H1 (cell line): ENCODE measurements at regions not wholly inside any gene's neighbourhood (a gene's known extent, or its start where the extent isn't known, plus 50 kb on each side); places are given as distances from the start of the nearest gene placed in this dataset.

ENCODE experiments used
- CTCF ChIA-PET: fragments of 300-600 bp; sonication (Branson Sonifier 250); formaldehyde crosslinking; loops from one replicate; lab custom pipeline; 2021; ENCODE audit not compliant: partially characterized antibody; lab: Charles Lee
- POLR2A ChIA-PET: fragments of 300-600 bp; sonication (Branson Sonifier 250); formaldehyde crosslinking; loops from one replicate; lab custom pipeline; 2021; ENCODE audit warnings: inconsistent platforms; ENCODE audit not compliant: partially characterized antibody; lab: Charles Lee
- DNase-seq, 2 experiments: peaks; one replicate each; pipeline versions ENCODE4 v3.0.0 to v3.0.0-alpha.2; 2010 to 2022; ENCODE audit warnings: low spot score in 2 of 2, low read depth in 1 of 2, mixed read lengths in 1 of 2
- FAIRE-seq: peaks from 2 replicates; lab custom pipeline; 2011; peaks lifted over from hg19 to GRCh38; lab: Jason Lieb, UNC
- H2AFZ ChIP-seq: 2 replicates; pipeline ENCODE4 v1.8.1; 2012; ENCODE audit warnings: low read length, inconsistent platforms
- H2AK5ac ChIP-seq: 2 replicates; pipeline ENCODE4 v1.6.1; 2013; ENCODE audit warnings: low read depth, low read length
- H2BK120ac ChIP-seq: replicated peaks from 2 replicates; pipeline ENCODE3; 2013; ENCODE audit warnings: low read depth, low read length, inconsistent platforms
- H2BK12ac ChIP-seq: 2 replicates; pipeline ENCODE4 v1.6.1; 2013; ENCODE audit warnings: low read depth, low read length
- H2BK15ac ChIP-seq: 2 replicates; pipeline ENCODE4 v1.6.1; 2013; ENCODE audit warnings: low read length
- H2BK20ac ChIP-seq: 2 replicates; pipeline ENCODE4 v1.6.1; 2013; ENCODE audit warnings: low read length
- H2BK5ac ChIP-seq: 2 replicates; pipeline ENCODE4 v1.6.1; 2013; ENCODE audit warnings: low read depth, low read length
- H3K14ac ChIP-seq: 2 replicates; pipeline ENCODE4 v1.6.1; 2013; ENCODE audit warnings: inconsistent platforms; ENCODE audit not compliant: insufficient read length
- H3K18ac ChIP-seq: 2 replicates; pipeline ENCODE4 v1.6.1; 2013; ENCODE audit warnings: low read length; ENCODE audit errors: extremely low read depth
- H3K23ac ChIP-seq: 2 replicates; pipeline ENCODE4 v1.6.1; 2013; ENCODE audit warnings: inconsistent platforms; ENCODE audit not compliant: insufficient read length
- H3K23me2 ChIP-seq: 2 replicates; pipeline ENCODE4 v1.6.1; 2013; ENCODE audit warnings: low read depth, low read length
- H3K27ac ChIP-seq: 2 replicates; pipeline ENCODE4 v1.6.1; 2011; ENCODE audit warnings: low read depth, low read length, inconsistent platforms
- H3K27me3 ChIP-seq, 4 experiments: replicated peaks in 1 of 4; 1 replicate in 1 of 4; 2 replicates in 3 of 4; pipeline versions ENCODE4 v1.6.1 to v1.8.1; 2011 to 2013; ENCODE audit warnings: low read length in 3 of 4, mild to moderate bottlenecking in 3 of 4, inconsistent platforms in 2 of 4, mixed read lengths in 2 of 4, moderate library complexity in 1 of 4; ENCODE audit not compliant: control insufficient read depth in 3 of 4, insufficient read depth in 3 of 4; ENCODE audit errors: extremely low read depth in 1 of 4
- H3K36me3 ChIP-seq, 4 experiments: 2 replicates each; pipeline versions ENCODE4 v1.6.1 to v1.8.1; 2011 to 2013; ENCODE audit warnings: mild to moderate bottlenecking in 4 of 4, low read length in 3 of 4, moderate library complexity in 2 of 4, control low read depth in 1 of 4, inconsistent platforms in 1 of 4; ENCODE audit not compliant: insufficient read depth in 4 of 4, control insufficient read depth in 2 of 4
- H3K4ac ChIP-seq: replicated peaks from 2 replicates; pipeline ENCODE3; 2013; ENCODE audit warnings: low read length, low read depth, mixed read lengths, inconsistent platforms; ENCODE audit not compliant: insufficient read length
- H3K4me1 ChIP-seq, 4 experiments: replicated peaks in 1 of 4; 1 replicate in 1 of 4; 2 replicates in 3 of 4; pipeline versions ENCODE4 v1.6.1 to v1.8.1; 2011 to 2013; ENCODE audit warnings: low read length in 3 of 4, inconsistent platforms in 2 of 4, mixed read lengths in 1 of 4; ENCODE audit not compliant: insufficient read depth in 4 of 4, control insufficient read depth in 3 of 4
- H3K4me2 ChIP-seq, 2 experiments: 2 replicates each; pipeline versions ENCODE4 v1.6.1 to v1.8.1; 2011 to 2013; ENCODE audit warnings: low read depth in 2 of 2, low read length in 2 of 2, control low read depth in 1 of 2, inconsistent platforms in 1 of 2, mild to moderate bottlenecking in 1 of 2; ENCODE audit not compliant: insufficient read depth in 1 of 2
- H3K4me3 ChIP-seq, 4 experiments: fragments of 200-600, 300-600 bp in 1 of 4; sonication (generic), shearing (Covaris generic), sonication (Bioruptor Twin) in 1 of 4; 2 replicates each; pipeline versions ENCODE4 v1.5.1 to v1.8.1; 2011 to 2016; ENCODE audit warnings: low read length in 4 of 4, low read depth in 3 of 4, control low read depth in 2 of 4, inconsistent platforms in 2 of 4, mild to moderate bottlenecking in 2 of 4, mixed read lengths in 1 of 4, moderate library complexity in 1 of 4; ENCODE audit not compliant: insufficient read depth in 2 of 4; ENCODE audit errors: extremely low read depth in 1 of 4
- H3K56ac ChIP-seq: replicated peaks from 2 replicates; pipeline ENCODE3; 2013; ENCODE audit warnings: low read depth, mild to moderate bottlenecking, mixed read lengths, low read length, inconsistent platforms; ENCODE audit not compliant: insufficient read length
- H3K79me1 ChIP-seq: 2 replicates; pipeline ENCODE4 v1.6.1; 2013; ENCODE audit warnings: low read depth, low read length, control low read depth
- H3K79me2 ChIP-seq, 2 experiments: 2 replicates each; pipeline versions ENCODE4 v1.6.1 to v1.8.1; 2012 to 2013; ENCODE audit warnings: low read length in 2 of 2, mild to moderate bottlenecking in 2 of 2, inconsistent platforms in 1 of 2; ENCODE audit not compliant: insufficient read depth in 2 of 2, control insufficient read depth in 1 of 2
- H3K9ac ChIP-seq, 4 experiments: replicated peaks in 1 of 4; 1 replicate in 1 of 4; 2 replicates in 3 of 4; pipeline versions ENCODE4 v1.6.1 to v1.8.1; 2011 to 2013; ENCODE audit warnings: low read depth in 3 of 4, low read length in 3 of 4, control low read depth in 2 of 4, mild to moderate bottlenecking in 2 of 4, moderate library complexity in 2 of 4, inconsistent platforms in 1 of 4; ENCODE audit errors: extremely low read depth in 1 of 4
- H3K9me3 ChIP-seq, 2 experiments: 2 replicates each; pipeline versions ENCODE4 v1.6.1 to v1.8.1; 2012 to 2013; ENCODE audit warnings: mild to moderate bottlenecking in 2 of 2, moderate library complexity in 2 of 2, control low read depth in 1 of 2, inconsistent platforms in 1 of 2, low read depth in 1 of 2, low read length in 1 of 2, mixed read lengths in 1 of 2; ENCODE audit not compliant: insufficient read depth in 2 of 2
- H4K20me1 ChIP-seq, 2 experiments: replicated peaks in 1 of 2; 2 replicates each; pipeline versions ENCODE3 to v1.8.1; 2011 to 2013; ENCODE audit warnings: inconsistent platforms in 2 of 2, low read length in 2 of 2, mild to moderate bottlenecking in 1 of 2; ENCODE audit not compliant: insufficient read depth in 2 of 2, control insufficient read depth in 1 of 2
- H4K5ac ChIP-seq: 2 replicates; pipeline ENCODE4 v1.6.1; 2013; ENCODE audit warnings: low read length, low read depth, mixed read lengths, inconsistent platforms; ENCODE audit not compliant: insufficient read length
- H4K8ac ChIP-seq: 2 replicates; pipeline ENCODE4 v1.8.0; 2013; ENCODE audit warnings: mild to moderate bottlenecking, moderate library complexity, low read length, inconsistent platforms; ENCODE audit not compliant: insufficient read depth; ENCODE audit errors: extremely low read depth
- H4K91ac ChIP-seq: replicated peaks from 2 replicates; pipeline ENCODE3; 2013; ENCODE audit warnings: low read length, mixed read lengths, inconsistent platforms; ENCODE audit not compliant: insufficient read length
- KDM4A ChIP-seq: IDR thresholded peaks from one replicate; pipeline ENCODE4 v1.7.1; 2012; ENCODE audit warnings: low read depth, mild to moderate bottlenecking, moderate library complexity, low read length, inconsistent platforms; ENCODE audit not compliant: severe bottlenecking
- SRF ChIP-seq: IDR thresholded peaks from 2 replicates; pipeline ENCODE4 v1.6.1; 2011; ENCODE audit warnings: mild to moderate bottlenecking, low read depth, low read length, moderate library complexity
- TCF12 ChIP-seq: IDR thresholded peaks from 2 replicates; pipeline ENCODE4 v1.6.1; 2011; ENCODE audit warnings: low read depth, mild to moderate bottlenecking, low read length
- TEAD4 ChIP-seq: IDR thresholded peaks from 2 replicates; pipeline ENCODE4 v1.6.1; 2012; ENCODE audit warnings: low read depth, low read length, inconsistent platforms, mixed read lengths

GRCh38 chr13:90938848-90939247 lies 408.6 kb upstream of the MIR17HG start:
- H2BK5ac ChIP-seq, result no peak overlapping the region
- POLR2A ChIA-PET, result no interaction called here
- H3K36me3 ChIP-seq, result no peaks in the 10 kb centered on the region
- no peak overlapping the region for H3K9ac ChIP-seq
- H3K23ac ChIP-seq, result no peak overlapping the region
- no peak overlapping the region for H4K91ac ChIP-seq
- no peaks in the 10 kb centered on the region for H3K79me2 ChIP-seq
- H4K8ac ChIP-seq, result no peak overlapping the region
- H3K56ac ChIP-seq, result no peak overlapping the region
- H4K5ac ChIP-seq, result no peak overlapping the region
- H3K27me3 ChIP-seq, result no peaks in the 10 kb centered on the region
- H3K4ac ChIP-seq, result no peak overlapping the region
- H3K4me2 ChIP-seq, result no peak overlapping the region
- no peak overlapping the region for H2BK20ac ChIP-seq
- H2AK5ac ChIP-seq, result no peak overlapping the region
- no peaks in the 10 kb centered on the region for H4K20me1 ChIP-seq
- H3K79me1 ChIP-seq, result no peaks in the 10 kb centered on the region
- CTCF ChIA-PET, result no interaction called here
- H2AFZ ChIP-seq, result no peak overlapping the region
- no peaks in the 10 kb centered on the region for H3K4me1 ChIP-seq
- H2BK12ac ChIP-seq, result no peak overlapping the region
- H3K9me3 ChIP-seq, result no peaks in the 10 kb centered on the region
- DNase-seq (no peak), FAIRE-seq (no peak)
- no peaks in the 10 kb centered on the region; the same call in 1 of the 2 replicates for H3K23me2 ChIP-seq
- no peak overlapping the region for H3K18ac ChIP-seq
- no peak overlapping the region for H3K4me3 ChIP-seq
- no peak overlapping the region for H3K27ac ChIP-seq
- no peak overlapping the region for H3K14ac ChIP-seq
- no peak overlapping the region for H2BK15ac ChIP-seq
- no peak overlapping the region for H2BK120ac ChIP-seq
- TF ChIP-seq SRF (no peak), TCF12 (no peak), KDM4A (no peak), TEAD4 (no peak)
